ENCODE measurements at regions not wholly inside any gene's neighbourhood (a gene's known extent, or its start where the extent isn't known, plus 50 kb on each side); places are given as distances from the start of the nearest gene placed in this dataset.

GRCh38 chr5:92455011-92455410 is 1071.9 kb upstream of the ARRDC3 start:
- no peak for DNase-seq

GRCh38 chr5:92444888-92445287 is 1061.8 kb upstream of the ARRDC3 start:
- no peak for DNase-seq

GRCh38 chr5:92435781-92436180 is 1052.7 kb upstream of the ARRDC3 start:
- DNase-seq: no peak

DNA sequence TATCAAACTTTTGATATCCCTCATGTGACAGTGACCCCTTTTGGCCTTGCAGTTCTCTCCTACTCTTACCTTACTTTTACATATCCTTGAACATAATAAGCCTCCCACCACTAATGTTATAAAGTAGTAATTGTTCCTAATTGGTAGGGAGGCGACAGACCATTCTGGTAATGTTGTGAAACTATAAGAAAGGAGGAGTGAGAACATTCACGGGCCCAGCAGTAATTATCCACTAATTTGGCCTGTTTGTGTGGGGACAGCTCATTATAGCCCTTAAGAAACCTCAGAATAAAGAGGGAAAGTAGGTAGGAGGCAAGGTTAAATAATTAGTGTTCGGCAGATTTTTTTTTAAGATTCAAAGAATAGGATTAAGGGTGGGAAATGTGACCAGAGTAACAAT is 1046.5 kb upstream of the ARRDC3 start:
- DNase-seq: no peak

GRCh38 chr5:92428415-92428814 is 1045.3 kb upstream of the ARRDC3 start:
- DNase-seq: no peak

DNA sequence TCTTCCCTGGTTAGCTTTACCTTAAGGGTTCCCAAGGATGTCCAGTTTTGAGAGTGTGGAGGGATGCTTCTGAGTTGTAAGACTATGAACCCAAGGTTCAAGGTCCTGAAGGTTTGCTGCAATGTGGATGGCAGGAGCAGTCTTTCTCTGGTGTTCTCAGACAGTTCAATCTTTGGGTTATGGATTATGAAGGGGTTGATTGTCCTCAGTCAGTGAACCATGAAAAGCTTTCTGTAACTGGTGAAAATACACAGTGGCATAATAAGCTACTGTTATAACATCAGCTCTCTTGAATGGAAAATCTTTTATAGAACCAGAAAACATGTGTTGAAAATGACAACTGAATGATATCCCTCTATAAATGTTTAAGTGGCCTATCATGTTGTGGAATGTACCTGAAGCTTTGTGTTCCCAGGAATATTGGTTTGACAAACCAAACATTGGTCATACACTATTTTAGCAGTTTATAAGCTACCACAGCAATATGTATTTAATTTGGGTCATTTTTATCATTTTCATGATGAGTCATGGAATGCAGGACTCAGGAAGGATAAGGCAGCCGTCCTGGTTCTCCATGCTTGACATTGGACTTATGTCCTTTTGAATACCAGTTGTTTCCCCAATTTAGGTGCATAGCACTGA is 1041.8 kb upstream of the ARRDC3 start:
- peak; percentile 13 for DNase-seq

DNA sequence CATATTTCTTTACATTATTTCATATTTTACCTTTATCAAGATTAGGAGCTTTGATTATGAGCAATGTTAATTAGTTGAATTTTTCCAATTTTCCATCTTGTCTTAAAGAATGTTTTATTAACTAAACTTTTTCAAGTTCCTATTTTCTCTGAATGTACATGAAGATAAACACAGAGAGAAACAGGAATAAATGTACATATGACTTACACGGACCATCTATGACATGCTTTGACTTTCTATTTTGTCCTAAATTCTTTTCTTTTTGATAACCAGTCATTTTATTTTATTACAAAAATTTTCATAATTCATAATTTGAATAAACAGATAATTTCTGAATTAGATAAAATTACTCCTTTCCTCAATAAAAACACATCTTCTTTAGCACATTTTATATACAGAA is 1038.8 kb upstream of the ARRDC3 start:
- DNase-seq: peak; percentile 31

DNA sequence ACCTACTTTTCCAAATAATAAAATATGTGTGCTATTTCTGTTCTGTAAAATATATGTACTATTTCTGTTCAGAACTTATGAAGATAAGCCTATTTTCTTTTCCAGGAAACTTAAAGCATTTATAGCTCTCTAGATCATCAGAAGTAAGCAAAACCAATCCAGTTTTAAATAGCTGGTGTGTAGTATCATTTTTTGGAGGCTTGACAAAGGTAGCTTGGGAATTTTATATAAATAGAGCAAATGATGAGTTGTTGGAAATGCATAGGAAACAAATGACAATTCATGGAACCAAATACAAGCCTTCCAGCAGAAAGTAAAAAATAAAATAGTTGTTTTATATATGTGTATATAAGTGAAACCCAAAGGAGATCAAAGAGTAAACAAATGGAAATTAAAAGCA is 1038.1 kb upstream of the ARRDC3 start:
- no peak for DNase-seq

DNA sequence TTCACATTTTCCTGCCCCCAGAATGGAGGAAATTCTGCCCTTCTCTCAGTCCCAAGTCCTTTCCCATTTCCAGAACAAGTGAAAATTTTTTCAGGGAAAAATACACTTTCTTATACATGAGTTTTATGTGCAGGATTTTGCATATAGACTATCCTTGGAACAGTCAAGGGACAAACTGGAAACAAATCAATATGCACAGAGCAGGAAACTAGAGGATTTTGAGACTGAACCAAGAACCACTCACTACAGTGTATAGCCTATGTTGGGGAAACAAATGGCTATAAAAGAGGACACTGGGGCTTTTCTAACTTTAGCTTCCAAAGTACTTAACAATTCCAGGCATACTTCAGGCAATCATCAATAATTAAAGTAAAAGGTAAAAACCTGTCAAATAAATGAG is 1036.1 kb upstream of the ARRDC3 start:
- DNase-seq: no peak

- DNase-seq: no peak
Observed at GRCh38 chr5:92418341-92418740, 1035.2 kb upstream of the ARRDC3 start.

DNA sequence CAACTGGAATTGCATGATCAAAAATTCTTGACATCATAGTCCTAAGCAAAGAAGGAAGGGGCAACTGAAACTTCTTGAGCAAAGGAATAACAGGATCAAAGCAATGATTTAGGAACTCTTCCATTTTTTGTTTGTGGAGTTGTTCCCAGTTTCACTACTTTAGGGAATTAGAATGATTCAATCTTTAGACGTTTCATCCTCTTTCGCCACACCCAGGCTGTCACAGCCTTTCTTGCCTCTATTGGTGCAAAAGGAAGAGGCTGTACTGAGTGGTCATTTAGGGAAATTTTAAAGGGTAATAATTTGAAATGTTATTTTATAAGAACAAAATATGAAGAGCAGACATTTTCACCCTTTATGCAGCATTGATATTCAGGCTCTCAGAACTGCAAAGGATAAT is 1026.0 kb upstream of the ARRDC3 start:
- no peak for DNase-seq

DNA sequence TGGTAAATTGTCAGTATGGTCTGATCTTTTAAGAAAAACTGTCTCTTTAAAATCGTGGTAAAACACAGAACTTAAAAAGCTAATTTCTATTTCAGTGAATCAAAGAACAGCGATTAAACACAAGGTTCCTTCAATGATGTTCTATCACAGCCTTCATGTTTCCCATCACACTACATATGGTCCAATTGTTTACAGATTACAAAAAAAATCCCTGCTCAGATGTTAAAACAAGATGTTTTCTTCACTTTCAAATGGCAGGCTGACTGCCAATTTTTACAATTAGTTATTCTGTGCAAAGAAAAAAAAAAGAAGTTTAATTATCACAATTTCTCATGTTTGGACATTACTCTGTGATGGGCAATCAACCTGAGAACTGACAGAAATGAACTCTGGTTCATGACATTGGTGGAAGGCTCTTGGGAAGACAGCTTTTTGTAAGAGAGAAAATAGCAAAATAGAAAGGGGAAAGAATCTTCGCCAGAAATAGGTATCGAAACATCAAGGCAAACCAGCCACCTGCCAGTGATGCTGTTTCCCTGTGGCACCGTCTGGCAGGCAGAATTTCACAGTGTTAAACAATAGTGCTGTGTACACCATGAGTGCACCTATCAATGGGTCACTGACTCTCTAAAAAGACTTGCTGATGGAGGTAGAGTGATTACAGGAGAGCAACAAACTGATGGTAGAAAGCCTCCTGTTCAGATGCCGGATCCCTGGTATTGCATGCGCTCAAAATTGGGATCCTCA is 1020.0 kb upstream of the ARRDC3 start:
- DNase-seq: peak; percentile 81

GRCh38 chr5:92402045-92402444 is 1018.9 kb upstream of the ARRDC3 start:
- no peak for DNase-seq

GRCh38 chr5:92401492-92401891 is 1018.4 kb upstream of the ARRDC3 start:
- DNase-seq: peak; percentile 49

DNA sequence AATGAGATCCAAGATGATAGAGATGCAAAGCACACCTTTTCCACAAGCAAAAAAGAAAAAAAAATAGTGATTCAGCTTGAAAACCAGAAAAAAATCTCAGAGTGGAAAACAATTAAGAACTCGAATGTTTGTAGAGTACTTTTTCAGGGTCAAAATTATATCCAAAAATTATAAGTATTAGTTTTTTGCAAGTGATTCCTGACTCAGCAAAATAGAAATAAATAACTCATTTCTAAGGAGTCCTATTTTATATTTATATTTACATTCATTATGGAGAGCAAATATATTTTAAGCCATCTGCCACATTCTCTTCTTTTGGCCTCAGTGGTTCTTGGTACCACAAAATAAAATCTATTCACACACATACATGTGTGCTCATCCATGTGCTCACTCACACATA is 1011.8 kb upstream of the ARRDC3 start:
- no peak for DNase-seq

DNA sequence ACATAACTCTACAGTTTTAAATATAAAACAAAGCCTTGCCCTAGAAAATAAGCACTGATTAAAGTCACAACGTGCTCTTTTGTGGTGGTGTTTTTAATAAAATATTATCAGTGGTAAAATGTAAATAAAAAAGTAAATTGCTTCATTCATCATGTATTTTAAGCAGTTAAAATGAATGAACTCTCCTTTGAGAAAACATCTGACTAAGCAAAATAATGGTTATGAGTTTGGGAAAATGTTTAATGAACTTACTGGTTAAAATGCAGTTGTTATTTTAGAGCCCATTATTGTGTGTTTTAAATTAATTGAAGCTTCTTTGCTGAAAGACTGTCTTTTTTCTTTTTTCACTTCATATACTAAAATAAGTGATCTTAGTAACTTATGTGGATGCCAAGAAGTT is 1007.5 kb upstream of the ARRDC3 start:
- no peak for DNase-seq

GRCh38 chr5:92380069-92380770 is 997.1 kb upstream of the ARRDC3 start:
- no peak for DNase-seq

- no peak for DNase-seq
Observed at GRCh38 chr5:92378966-92379611, 996.0 kb upstream of the ARRDC3 start.

DNA sequence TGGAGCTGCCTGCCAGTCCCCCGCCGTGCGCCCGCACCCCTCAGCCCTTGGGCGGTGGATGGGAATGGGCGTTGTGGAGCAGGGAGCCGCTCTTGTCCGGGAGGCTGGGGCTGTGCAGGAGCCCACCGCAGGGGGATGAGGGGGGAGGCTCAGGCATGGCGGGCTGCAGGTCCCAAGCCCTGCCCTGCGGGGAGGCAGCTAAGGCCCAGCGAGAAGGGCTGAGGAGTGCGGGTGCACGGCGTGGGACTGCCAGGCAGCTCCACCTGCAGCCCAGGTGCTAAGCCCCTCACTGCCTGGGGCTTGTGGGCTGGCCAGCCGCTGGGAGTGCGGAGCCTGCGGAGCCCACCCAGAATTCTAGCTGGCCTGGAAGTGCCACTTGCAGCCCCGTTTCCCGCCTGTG is 991.7 kb upstream of the ARRDC3 start:
- no peak for DNase-seq

GRCh38 chr5:92372766-92373165 is 989.6 kb upstream of the ARRDC3 start:
- DNase-seq: no peak

DNA sequence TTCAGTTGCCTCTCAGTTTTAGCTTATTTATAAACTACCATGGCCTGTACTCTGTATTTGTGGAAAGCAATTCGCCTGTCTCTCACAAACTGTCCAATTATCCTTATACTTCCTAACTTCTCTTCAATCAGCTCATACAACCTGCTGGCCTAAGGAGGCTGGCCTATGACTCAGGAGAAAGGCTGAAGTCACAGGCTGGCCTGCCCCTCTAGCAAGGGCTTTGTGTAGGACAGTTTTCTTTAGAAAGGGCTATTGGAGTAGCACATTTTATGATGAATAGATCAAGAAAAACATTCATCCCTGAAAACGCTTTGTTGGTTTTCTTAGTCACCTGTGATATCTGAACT is 988.7 kb upstream of the ARRDC3 start:
- DNase-seq: no peak

- DNase-seq: no peak
Observed at GRCh38 chr5:92371171-92371888, 988.2 kb upstream of the ARRDC3 start.

- DNase-seq: no peak
Observed at GRCh38 chr5:92370032-92370431, 986.9 kb upstream of the ARRDC3 start.
